NCI-H748 (cell line): ENCODE measurements at regions not wholly inside any gene's neighbourhood (a gene's known extent, or its start where the extent isn't known, plus 50 kb on each side); places are given as distances from the start of the nearest gene placed in this dataset.

Source experiments
- DNase-seq: peaks from one replicate; lab custom pipeline; 2025; ENCODE audit not compliant: unreplicated experiment; lab: John Stamatoyannopoulos, UW

- no peak for DNase-seq
These were observed 101.6 kb downstream of the MAF start for GRCh38 chr16:79498928-79499327.

GRCh38 chr16:79497606-79498350 is 102.8 kb downstream of the MAF start:
- DNase-seq: no peak

GRCh38 chr16:79493911-79494310 is 106.6 kb downstream of the MAF start:
- DNase-seq: no peak

- no peak for DNase-seq
These were observed 108.5 kb downstream of the MAF start for GRCh38 chr16:79492036-79492435.

DNA sequence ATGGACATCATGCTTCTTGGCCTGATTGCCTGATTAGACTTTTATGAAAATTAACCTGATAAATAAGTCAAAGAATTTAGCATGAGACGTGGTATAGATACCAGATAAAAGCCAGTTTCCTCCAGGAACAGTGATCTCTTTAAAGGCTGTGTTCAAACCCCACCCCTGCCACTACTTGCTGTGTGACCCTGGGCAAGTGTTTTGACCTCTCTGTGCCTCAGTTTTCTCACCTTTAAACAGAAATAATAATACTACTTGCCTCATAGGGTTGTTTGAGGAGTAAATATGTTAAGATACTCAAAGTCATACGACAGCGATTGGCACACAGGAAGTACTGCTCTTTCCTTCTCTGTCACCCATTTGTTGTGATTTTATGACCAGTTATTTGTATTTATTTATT is 115.5 kb downstream of the MAF start:
- DNase-seq: no peak

DNA sequence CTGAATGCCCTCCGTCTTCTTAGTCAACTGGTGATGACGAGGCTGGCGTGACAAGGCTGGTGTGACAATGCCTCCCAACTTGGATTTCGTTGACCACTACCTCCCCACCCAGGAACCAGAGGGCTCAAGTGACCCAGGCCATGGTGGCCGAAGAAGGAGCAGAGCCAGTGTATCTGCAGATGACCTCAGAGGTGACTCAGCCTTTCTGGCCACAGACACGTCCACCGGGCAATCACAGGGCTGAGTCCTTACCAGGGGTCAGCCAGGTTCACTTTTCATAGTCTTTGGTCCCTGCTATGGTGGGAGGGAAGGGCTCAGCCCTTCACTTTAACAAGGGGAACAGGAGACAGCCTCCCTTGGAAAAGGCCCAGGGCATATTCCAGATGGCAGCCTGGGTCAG is 116.3 kb downstream of the MAF start:
- DNase-seq: no peak

- no peak for DNase-seq
These were observed 117.2 kb downstream of the MAF start for GRCh38 chr16:79483336-79483735.

- DNase-seq: no peak
These were observed 118.5 kb downstream of the MAF start for GRCh38 chr16:79482011-79482410.

GRCh38 chr16:79480929-79481328 is 119.6 kb downstream of the MAF start:
- no peak for DNase-seq

DNA sequence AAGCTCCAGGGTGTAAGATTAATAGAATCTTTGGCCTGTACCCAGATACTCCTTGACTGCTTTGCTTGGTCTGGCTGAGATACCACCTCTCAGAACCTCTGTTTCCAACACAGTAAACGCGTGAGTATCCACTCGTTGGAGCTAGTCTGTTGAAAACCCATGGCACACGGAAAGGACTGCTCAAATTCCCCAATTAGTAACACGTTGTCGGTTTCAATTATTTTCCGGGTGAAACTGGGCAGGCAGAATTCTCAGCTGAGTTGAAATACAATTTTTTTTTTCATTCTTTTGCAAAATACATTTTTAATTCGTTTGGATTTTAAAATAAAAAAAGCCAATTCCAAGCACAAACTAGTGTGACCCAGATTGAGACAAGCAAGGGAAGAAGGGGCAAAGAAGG is 120.5 kb downstream of the MAF start:
- no peak for DNase-seq

DNA sequence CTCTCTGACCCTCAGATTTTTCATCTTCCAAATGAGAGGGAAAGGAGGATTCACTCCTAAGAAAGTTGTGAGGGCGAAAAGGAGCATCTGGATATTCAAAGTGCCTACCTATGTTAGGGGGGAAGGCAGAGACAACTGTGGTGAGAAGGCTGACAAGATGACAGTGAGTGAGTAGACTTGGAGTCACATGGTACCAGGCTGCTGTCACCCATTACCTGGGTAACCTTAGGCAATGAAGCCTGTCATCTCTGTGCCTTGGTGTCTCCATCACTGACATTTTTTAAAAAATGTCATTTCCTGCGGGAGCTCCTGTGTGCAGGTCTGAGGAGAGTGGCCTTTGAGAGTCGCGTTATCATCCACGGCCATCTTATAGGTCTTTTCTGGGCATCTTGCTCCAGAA is 124.0 kb downstream of the MAF start:
- no peak for DNase-seq

DNA sequence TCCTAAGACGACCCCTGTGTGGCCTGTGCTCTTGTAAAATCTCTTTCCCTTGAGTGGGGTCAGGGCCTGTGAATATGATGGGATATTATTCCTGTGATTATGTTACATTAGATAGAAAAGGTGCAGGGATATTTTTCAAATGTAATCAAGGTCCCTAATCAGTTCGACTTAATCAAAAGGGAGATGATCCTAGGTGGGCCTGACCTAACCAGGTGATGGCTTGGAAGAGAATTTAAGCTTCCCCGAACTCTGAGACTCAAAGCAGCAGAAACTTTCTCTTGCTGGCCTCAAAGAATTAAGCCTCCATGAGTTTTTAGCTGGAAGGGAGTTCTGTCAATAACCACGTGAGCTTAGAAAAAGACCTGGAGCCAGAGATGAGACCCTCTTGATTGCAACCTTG is 124.7 kb downstream of the MAF start:
- no peak for DNase-seq

DNA sequence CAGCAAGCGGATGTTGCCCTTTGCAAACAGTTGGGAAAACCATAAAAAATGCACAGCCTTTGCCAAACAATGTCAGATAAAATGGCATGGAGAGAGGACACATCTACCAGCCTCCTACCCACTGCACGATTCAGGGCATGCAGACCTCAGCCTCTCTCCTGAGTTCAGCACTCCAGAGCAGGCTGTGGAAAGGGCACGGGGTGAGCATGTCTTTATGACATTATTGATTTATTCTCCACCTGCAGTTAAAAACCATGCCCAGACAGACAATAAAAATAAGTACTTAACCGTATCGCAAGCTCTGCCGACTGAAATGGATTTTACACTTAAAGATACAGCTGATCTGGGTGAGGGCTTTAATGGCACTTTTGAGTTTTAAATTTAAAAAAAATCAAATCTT is 127.1 kb downstream of the MAF start:
- peak; percentile 31 for DNase-seq

- DNase-seq: no peak
These were observed 128.1 kb downstream of the MAF start for GRCh38 chr16:79472426-79472825.

DNA sequence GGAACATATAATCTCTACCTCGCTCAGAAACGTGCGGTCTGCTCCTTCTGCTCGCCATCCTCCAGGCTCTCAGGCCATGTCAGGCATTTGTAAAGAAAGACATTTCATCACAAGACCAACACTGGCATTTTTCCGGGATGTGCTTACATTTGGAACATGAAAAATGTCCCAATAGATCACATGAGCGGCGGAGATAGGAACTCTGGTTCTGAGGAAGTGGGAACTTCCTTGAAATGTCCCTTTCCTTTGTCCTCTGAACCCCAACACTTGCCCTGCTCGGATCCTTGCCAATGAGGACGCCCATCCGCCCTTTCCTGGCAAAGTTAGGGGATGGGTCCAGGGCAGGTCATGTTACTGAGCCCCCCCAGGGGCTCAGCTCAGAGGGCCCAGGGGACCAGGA is 130.5 kb downstream of the MAF start:
- no peak for DNase-seq

DNA sequence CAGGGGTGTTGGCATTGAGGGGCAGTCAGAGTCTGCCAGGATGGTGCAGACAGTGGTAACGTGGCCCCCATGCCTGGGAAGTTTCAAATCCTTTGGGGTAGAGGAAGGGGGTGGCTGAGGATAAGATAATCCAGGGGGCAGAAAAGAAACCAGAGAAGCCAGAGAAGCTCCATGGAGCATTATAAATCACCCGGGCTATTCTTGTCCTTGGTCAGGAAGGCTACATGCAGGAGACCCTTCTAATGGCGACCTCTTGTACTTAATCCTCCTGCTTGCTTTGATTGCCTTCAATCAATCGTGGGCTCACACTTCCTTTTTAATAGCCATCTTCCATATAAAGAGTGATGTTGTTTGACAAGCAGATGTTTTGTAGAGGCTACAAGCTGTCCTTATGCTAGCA is 131.9 kb downstream of the MAF start:
- DNase-seq: no peak

GRCh38 chr16:79468121-79468552 is 132.4 kb downstream of the MAF start:
- DNase-seq: no peak

DNA sequence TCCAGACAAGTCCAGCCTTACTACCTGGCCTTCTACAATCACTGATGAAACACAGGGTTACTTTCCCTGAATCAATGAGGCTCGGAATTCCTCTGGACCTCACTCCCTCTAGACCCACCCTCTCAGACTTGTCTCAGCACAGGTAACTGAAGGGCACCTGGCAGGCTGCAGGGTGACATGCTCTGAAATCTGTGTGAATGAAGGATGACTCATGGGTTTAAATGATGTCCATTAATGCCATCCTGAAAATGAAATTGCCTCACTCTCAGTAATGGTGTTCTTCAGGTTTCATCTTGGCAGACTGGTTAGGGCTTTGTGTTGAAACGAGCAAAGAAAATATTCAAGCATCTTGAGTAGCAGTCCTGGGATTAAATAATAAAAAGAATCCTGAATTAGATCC is 134.4 kb downstream of the MAF start:
- no peak for DNase-seq

DNA sequence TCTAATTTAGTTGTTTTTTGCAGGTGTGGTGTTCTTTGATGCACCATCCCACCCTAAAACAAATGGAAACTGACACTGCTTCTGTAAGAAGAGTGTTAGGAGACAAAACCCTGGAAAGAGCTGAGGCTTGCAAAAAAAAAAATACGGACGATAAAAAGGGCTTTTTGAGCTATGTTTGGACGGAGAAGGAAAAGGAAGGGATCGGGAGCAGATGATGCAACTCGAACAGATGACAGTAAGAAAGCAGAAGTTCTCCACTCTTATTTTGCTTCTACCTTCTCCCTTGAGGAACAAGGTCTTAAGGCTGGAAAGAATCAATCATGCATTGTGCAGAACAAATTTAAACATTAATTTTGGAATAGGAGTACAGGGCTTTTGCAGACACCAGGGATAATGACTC is 136.7 kb downstream of the MAF start:
- DNase-seq: no peak

DNA sequence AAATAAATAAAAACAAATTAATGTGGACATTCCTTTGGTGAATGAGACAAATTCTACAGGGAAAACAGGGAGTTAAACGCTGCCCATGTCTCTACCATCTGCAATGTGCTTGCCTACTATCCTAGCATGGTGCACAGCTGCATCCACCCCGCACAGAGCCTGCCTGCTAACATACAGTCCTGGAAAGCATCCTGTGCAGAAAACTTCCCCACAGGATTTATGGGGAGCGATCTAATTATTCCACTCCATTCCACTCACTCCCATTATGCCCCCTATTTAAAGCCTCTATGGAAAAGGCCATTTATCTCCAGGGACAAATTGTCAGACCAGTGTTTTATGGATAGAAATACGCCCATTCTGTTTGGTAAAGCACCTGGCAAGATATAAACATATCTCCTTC is 144.5 kb downstream of the MAF start:
- no peak for DNase-seq

- peak; percentile 35 for DNase-seq
These were observed 147.9 kb downstream of the MAF start for GRCh38 chr16:79452671-79453070.

DNA sequence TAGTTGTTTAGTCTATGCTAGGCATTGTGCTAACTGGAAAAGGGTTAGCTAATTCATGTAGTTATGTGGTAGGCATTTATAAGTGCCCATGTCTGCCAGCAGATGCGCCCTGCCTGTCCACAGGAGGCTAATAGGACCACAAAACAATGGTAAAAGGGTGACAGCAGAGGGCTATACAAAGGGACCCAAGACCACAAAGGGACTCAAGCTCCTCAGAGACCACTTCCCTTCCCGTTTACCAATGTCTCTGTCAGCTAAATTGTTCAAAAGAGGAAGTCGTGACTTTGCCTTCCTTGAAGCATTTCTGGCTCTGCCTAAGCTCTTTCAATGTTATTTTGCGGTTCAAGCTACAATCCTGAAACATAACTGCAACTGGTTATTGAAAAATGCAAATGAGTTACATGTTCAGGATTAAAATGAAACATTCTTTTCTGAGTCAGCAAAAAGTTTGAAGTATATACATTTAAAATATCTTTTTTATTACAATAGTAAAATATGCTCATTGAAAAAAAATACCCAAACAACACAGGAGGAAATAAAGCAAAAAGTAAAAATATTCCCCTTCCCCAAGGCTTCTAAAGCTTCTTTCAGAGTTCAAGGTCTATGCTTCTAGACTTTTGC is 149.2 kb downstream of the MAF start:
- peak; percentile 39 for DNase-seq

- DNase-seq: no peak
These were observed 150.6 kb downstream of the MAF start for GRCh38 chr16:79449900-79450299.
